Mesendoderm (in vitro differentiated cells): ENCODE measurements at regions not wholly inside any gene's neighbourhood (a gene's known extent, or its start where the extent isn't known, plus 50 kb on each side); places are given as distances from the start of the nearest gene placed in this dataset.
A peak's percentile ranks its signal among the peaks of the same experiment; 100 is the strongest.

ENCODE experiments used
- DNase-seq: peaks from one replicate; pipeline ENCODE4 v3.0.0; 2013
- H2AK5ac ChIP-seq: 2 replicates; pipeline ENCODE4 v1.6.1; 2013; ENCODE audit warnings: low read length, inconsistent platforms
- H2BK120ac ChIP-seq: 2 replicates; pipeline ENCODE4 v1.6.1; 2013; ENCODE audit warnings: low read depth, mild to moderate bottlenecking, low read length, moderate library complexity, mixed read lengths
- H2BK15ac ChIP-seq: replicated peaks from 2 replicates; pipeline ENCODE4 v1.6.1; 2013; ENCODE audit warnings: low read depth, mild to moderate bottlenecking, moderate library complexity
- H2BK5ac ChIP-seq: 2 replicates; pipeline ENCODE4 v1.6.1; 2013; ENCODE audit warnings: low read length, inconsistent platforms
- H3K18ac ChIP-seq: 2 replicates; pipeline ENCODE4 v1.6.1; 2013; ENCODE audit warnings: mild to moderate bottlenecking, low read length, mixed read lengths
- H3K23ac ChIP-seq: one replicate; pipeline ENCODE4 v1.6.1; 2013; ENCODE audit warnings: low read length
- H3K27ac ChIP-seq: 2 replicates; pipeline ENCODE4 v1.5.1; 2013; ENCODE audit warnings: low read depth, mild to moderate bottlenecking, inconsistent platforms, low read length, moderate library complexity
- H3K27me3 ChIP-seq: 2 replicates; pipeline ENCODE4 v1.6.1; 2013; ENCODE audit warnings: low read length, control low read depth, mild to moderate bottlenecking, inconsistent platforms; ENCODE audit not compliant: insufficient read depth, poor library complexity
- H3K36me3 ChIP-seq: 2 replicates; pipeline ENCODE4 v1.6.1; 2013; ENCODE audit warnings: low read length, inconsistent platforms; ENCODE audit not compliant: control insufficient read depth, insufficient read depth
- H3K4ac ChIP-seq: one replicate; pipeline ENCODE4 v1.6.1; 2013; ENCODE audit warnings: low read depth, mild to moderate bottlenecking, low read length, moderate library complexity
- H3K4me1 ChIP-seq: 2 replicates; pipeline ENCODE4 v1.6.1; 2013; ENCODE audit warnings: low read depth, low read length, inconsistent platforms; ENCODE audit not compliant: control insufficient read depth
- H3K4me2 ChIP-seq: 2 replicates; pipeline ENCODE4 v1.6.1; 2013; ENCODE audit warnings: low read length
- H3K4me3 ChIP-seq: 2 replicates; pipeline ENCODE4 v1.5.1; 2013; ENCODE audit warnings: mild to moderate bottlenecking, low read length
- H3K56ac ChIP-seq: one replicate; pipeline ENCODE4 v1.6.1; 2013; ENCODE audit warnings: low read length
- H3K79me1 ChIP-seq: 2 replicates; pipeline ENCODE4 v1.6.1; 2013; ENCODE audit warnings: low read length, inconsistent platforms
- H3K79me2 ChIP-seq: 2 replicates; pipeline ENCODE4 v1.6.1; 2013; ENCODE audit warnings: mild to moderate bottlenecking, low read length; ENCODE audit not compliant: control insufficient read depth, insufficient read depth
- H3K9ac ChIP-seq: 2 replicates; pipeline ENCODE4 v1.6.1; 2013; ENCODE audit warnings: low read length, inconsistent platforms
- H4K5ac ChIP-seq: one replicate; pipeline ENCODE4 v1.6.1; 2013; ENCODE audit warnings: low read length
- H4K8ac ChIP-seq: one replicate; pipeline ENCODE4 v1.6.1; 2013; ENCODE audit warnings: low read depth, mild to moderate bottlenecking, control low read depth, low read length, moderate library complexity
- WGBS: extraction: QIAGEN DNeasy Blood & Tissue Kit; methylation state at CpG from one replicate; pipeline ENCODE4 v1.1.7; 2013; ENCODE audit warnings: low lambda C conversion rate, missing lambda C conversion rate; ENCODE audit not compliant: insufficient coverage; ENCODE audit errors: extremely low coverage; 5-methylcytosine and 5-hydroxymethylcytosine counted together

- Histone ChIP-seq H2AK5ac (no peak overlapping the region), H3K4ac (no peak overlapping the region), H3K79me1 (peaks cover 2% of the 10 kb centered on the region), H3K23ac (no peak overlapping the region), H3K79me2 (peaks cover 4% of the 10 kb centered on the region), H3K4me2 (no peak overlapping the region), H3K27ac (no peak overlapping the region), H3K18ac (no peak overlapping the region), H2BK5ac (no peak overlapping the region), H2BK120ac (no peak overlapping the region), H2BK15ac (no peak overlapping the region), H3K36me3 (peaks cover 7% of the 10 kb centered on the region), H3K27me3 (no peaks in the 10 kb centered on the region), H4K8ac (no peak overlapping the region), H3K4me3 (no peak overlapping the region), H4K5ac (no peak overlapping the region), H3K56ac (no peak overlapping the region), H3K9ac (no peak overlapping the region), H3K4me1 (no peaks in the 10 kb centered on the region)
- no CpG with 5 or more reads among the region's 1 CpG for WGBS
- DNase-seq = peak; percentile 22
These were observed 436.7 kb upstream of the CDH9 start for GRCh38 chr5:27475063-27475462.

- H3K36me3 ChIP-seq = peaks cover 7% of the 10 kb centered on the region
These were observed 436.0 kb upstream of the CDH9 start for GRCh38 chr5:27474395-27474794.

GRCh38 chr5:27474047-27474309 lies 435.6 kb upstream of the CDH9 start:
- H3K9ac ChIP-seq = no peak overlapping the region
- peaks cover 4% of the 10 kb centered on the region for H3K79me2 ChIP-seq
- H3K4me3 ChIP-seq = no peak overlapping the region
- no peak overlapping the region for H3K56ac ChIP-seq
- no peaks in the 10 kb centered on the region for H3K27me3 ChIP-seq
- H2BK15ac ChIP-seq = no peak overlapping the region
- WGBS = no CpG with 5 or more reads among the region's 2 CpGs
- H3K4me2 ChIP-seq = no peak overlapping the region
- no peak overlapping the region for H4K5ac ChIP-seq
- peaks cover 2% of the 10 kb centered on the region for H3K79me1 ChIP-seq
- H2BK5ac ChIP-seq = no peak overlapping the region
- H3K23ac ChIP-seq = no peak overlapping the region
- no peak overlapping the region for H2BK120ac ChIP-seq
- H3K4ac ChIP-seq = no peak overlapping the region
- no peak overlapping the region for H3K27ac ChIP-seq
- DNase-seq = peak; percentile 12
- no peaks in the 10 kb centered on the region for H3K4me1 ChIP-seq
- no peak overlapping the region for H4K8ac ChIP-seq
- H2AK5ac ChIP-seq = no peak overlapping the region
- no peak overlapping the region for H3K18ac ChIP-seq
- peaks cover 7% of the 10 kb centered on the region for H3K36me3 ChIP-seq

More at GRCh38 chr5:27474395-27474794, 436.0 kb upstream of the CDH9 start:
- no peak overlapping the region for H3K27ac ChIP-seq
- no peak overlapping the region for H2BK120ac ChIP-seq
- no peak overlapping the region for H2AK5ac ChIP-seq
- H3K9ac ChIP-seq = no peak overlapping the region
- DNase-seq = no peak
- no peak overlapping the region for H3K4me3 ChIP-seq
- no peak overlapping the region for H3K23ac ChIP-seq
- no peak overlapping the region for H3K18ac ChIP-seq
- H3K56ac ChIP-seq = no peak overlapping the region
- H3K4me1 ChIP-seq = no peaks in the 10 kb centered on the region
- H3K79me1 ChIP-seq = peaks cover 2% of the 10 kb centered on the region
- H4K5ac ChIP-seq = no peak overlapping the region
- peaks cover 4% of the 10 kb centered on the region for H3K79me2 ChIP-seq
- no peak overlapping the region for H2BK15ac ChIP-seq
- H3K4me2 ChIP-seq = no peak overlapping the region
- no peak overlapping the region for H3K4ac ChIP-seq
- H4K8ac ChIP-seq = no peak overlapping the region
- no peaks in the 10 kb centered on the region for H3K27me3 ChIP-seq
- no peak overlapping the region for H2BK5ac ChIP-seq

- no peak overlapping the region for H3K56ac ChIP-seq
- H3K4me3 ChIP-seq = peak overlapping the region; percentile 32
- no peak overlapping the region for H3K23ac ChIP-seq
- no peak overlapping the region for H3K4me2 ChIP-seq
- no peak overlapping the region for H2BK120ac ChIP-seq
- no CpG with 5 or more reads among the region's 5 CpGs for WGBS
- peak overlapping the region; percentile 57 for H3K9ac ChIP-seq
- peaks cover 4% of the 10 kb centered on the region for H3K79me2 ChIP-seq
- H3K36me3 ChIP-seq = peaks cover 7% of the 10 kb centered on the region
- no peak overlapping the region for H2AK5ac ChIP-seq
- H2BK15ac ChIP-seq = no peak overlapping the region
- no peak overlapping the region for H2BK5ac ChIP-seq
- H3K4me1 ChIP-seq = no peaks in the 10 kb centered on the region
- no peak overlapping the region for H4K5ac ChIP-seq
- no peak overlapping the region for H4K8ac ChIP-seq
- peak overlapping the region; percentile 36 for H3K4ac ChIP-seq
- peak overlapping the region; percentile 75 for H3K18ac ChIP-seq
- no peaks in the 10 kb centered on the region for H3K27me3 ChIP-seq
- H3K79me1 ChIP-seq = peaks cover 2% of the 10 kb centered on the region
- H3K27ac ChIP-seq = no peak overlapping the region
- peak; percentile 73 for DNase-seq
These were observed 435.1 kb upstream of the CDH9 start for GRCh38 chr5:27473307-27474046.

GRCh38 chr5:27472871-27473270 lies 434.5 kb upstream of the CDH9 start:
- Histone ChIP-seq H4K8ac (no peak overlapping the region), H3K18ac (peak overlapping the region; percentile 80)
- DNase-seq = peak; percentile 48

More at GRCh38 chr5:27472871-27473270, 434.5 kb upstream of the CDH9 start:
- no peak overlapping the region for H3K23ac ChIP-seq
- H3K4me1 ChIP-seq = no peaks in the 10 kb centered on the region
- peaks cover 4% of the 10 kb centered on the region for H3K79me2 ChIP-seq
- no peak overlapping the region for H2BK5ac ChIP-seq
- no peak overlapping the region for H2AK5ac ChIP-seq
- no peak overlapping the region for H4K5ac ChIP-seq
- no peaks in the 10 kb centered on the region for H3K27me3 ChIP-seq
- no peak overlapping the region for H3K27ac ChIP-seq
- no peak overlapping the region for H3K4ac ChIP-seq
- H3K4me3 ChIP-seq = peak overlapping the region; percentile 68
- H2BK120ac ChIP-seq = no peak overlapping the region
- peaks cover 7% of the 10 kb centered on the region for H3K36me3 ChIP-seq
- H3K79me1 ChIP-seq = peaks cover 2% of the 10 kb centered on the region
- H3K4me2 ChIP-seq = no peak overlapping the region
- H3K9ac ChIP-seq = peak overlapping the region; percentile 60
- no peak overlapping the region for H2BK15ac ChIP-seq
- WGBS = no CpG with 5 or more reads among the region's 4 CpGs
- H3K56ac ChIP-seq = peak overlapping the region; percentile 73
